A549 (cell line): ENCODE measurements at regions not wholly inside any gene's neighbourhood (a gene's known extent, or its start where the extent isn't known, plus 50 kb on each side); places are given as distances from the start of the nearest gene placed in this dataset.

Experiments used
- ATAC-seq, 2 experiments: fragments of 200-7000 bp in 1 of 2; fragments of >200 bp in 1 of 2; cut with Nextera tagmentation in 1 of 2; cut with Tn5 transposase in 1 of 2; 3 replicates each; pipeline versions ENCODE4 v1.8.0 to v1.9.1; 2018 to 2020; ENCODE audit warnings: mild to moderate bottlenecking in 1 of 2, moderate library complexity in 1 of 2
- CTCF ChIA-PET: fragments of 300-600 bp; sonication (Branson Sonifier 250); formaldehyde crosslinking; extraction: SDS; loops from one replicate; lab custom pipeline; 2021; ENCODE audit warnings: antibody characterized with exemption, inconsistent platforms; lab: Yijun Ruan, JAX
- POLR2A ChIA-PET: fragments of 350-600 bp; formaldehyde crosslinking; extraction: SDS; loops from one replicate; lab custom pipeline; 2021; ENCODE audit warnings: antibody characterized with exemption, inconsistent platforms; lab: Yijun Ruan, JAX
- DNase-seq, 2 experiments: peaks; one replicate each; pipeline versions ENCODE4 v3.0.0 to v3.0.0-alpha.2; 2011 to 2016; ENCODE audit warnings: low read depth in 1 of 2, low spot score in 1 of 2
- FAIRE-seq: peaks from 2 replicates; lab custom pipeline; 2011; peaks lifted over from hg19 to GRCh38; lab: Jason Lieb, UNC
- H3K27ac ChIP-seq, 2 experiments: fragments of >200 bp; sonication (Bioruptor Twin); formaldehyde crosslinking; 3 replicates each; pipeline ENCODE4 v1.5.1; 2016 to 2017
- H3K4me1 ChIP-seq: fragments of >200 bp; sonication (Bioruptor Twin); formaldehyde crosslinking; 3 replicates; pipeline ENCODE4 v1.6.1; 2016
- H3K4me2 ChIP-seq: fragments of >200 bp; sonication (Bioruptor Twin); formaldehyde crosslinking; 3 replicates; pipeline ENCODE4 v1.6.1; 2016
- H3K4me3 ChIP-seq: fragments of >200 bp; sonication (Bioruptor Twin); formaldehyde crosslinking; 3 replicates; pipeline ENCODE4 v1.5.1; 2016
- H3K9me3 ChIP-seq: fragments of >200 bp; sonication (Bioruptor Twin); formaldehyde crosslinking; 3 replicates; pipeline ENCODE4 v1.6.1; 2016
- CBX8 ChIP-seq: fragments of 200-600 bp; sonication (generic); IDR thresholded peaks from 2 replicates; pipeline ENCODE4 v1.6.1; 2016
- EHMT2 ChIP-seq: fragments of 200-600 bp; sonication (generic); IDR thresholded peaks from 2 replicates; pipeline ENCODE4 v1.6.1; 2016; ENCODE audit warnings: antibody characterized with exemption, low read depth, mild to moderate bottlenecking, moderate library complexity
- EP300 ChIP-seq, 2 experiments: fragments of >200 bp; sonication (Bioruptor Twin); formaldehyde crosslinking; IDR thresholded peaks; 2 replicates in 1 of 2; 3 replicates in 1 of 2; pipeline ENCODE4 v1.6.1; 2016 to 2017
- ESRRA ChIP-seq: fragments of 150-350 bp; IDR thresholded peaks from 2 replicates; pipeline ENCODE4 v1.6.1; 2014; ENCODE audit warnings: mild to moderate bottlenecking, low read length, borderline replicate concordance
- FOSB ChIP-seq: fragments of 250-450 bp; sonication (Bioruptor Pico); IDR thresholded peaks from 2 replicates; pipeline ENCODE4 v1.5.0; 2020; ENCODE audit warnings: mild to moderate bottlenecking, moderate library complexity
- FOSL2 ChIP-seq, 2 experiments: fragments of 450-650 bp in 1 of 2; fragments of >200 bp in 1 of 2; sonication (Bioruptor Twin) in 1 of 2; formaldehyde crosslinking; IDR thresholded peaks; 2 replicates each; pipeline versions ENCODE4 v1.5.0 to v1.6.1; 2016 to 2020; ENCODE audit warnings: mild to moderate bottlenecking in 1 of 2, moderate library complexity in 1 of 2
- FOXS1 ChIP-seq: fragments of 250-450 bp; sonication (Bioruptor Pico); IDR thresholded peaks from 2 replicates; pipeline ENCODE4 v1.5.0; 2020; ENCODE audit warnings: mild to moderate bottlenecking, moderate library complexity
- GATA3 ChIP-seq: IDR thresholded peaks from 2 replicates; pipeline ENCODE4 v1.6.1; 2012; ENCODE audit warnings: borderline replicate concordance
- HEYL ChIP-seq: fragments of 250-450 bp; sonication (Bioruptor Pico); IDR thresholded peaks from 2 replicates; pipeline ENCODE4 v1.8.0; 2021; ENCODE audit warnings: mild to moderate bottlenecking, moderate library complexity
- HMGXB4 ChIP-seq: fragments of 250-450 bp; sonication (Bioruptor Pico); IDR thresholded peaks from 2 replicates; pipeline ENCODE4 v1.5.0; 2021; ENCODE audit warnings: mild to moderate bottlenecking, moderate library complexity, borderline replicate concordance
- HOXB13 ChIP-seq: fragments of 250-450 bp; sonication (Bioruptor Pico); IDR thresholded peaks from 2 replicates; pipeline ENCODE4 v1.5.0; 2020; ENCODE audit warnings: low read depth, mild to moderate bottlenecking, moderate library complexity
- JUNB ChIP-seq: fragments of >200 bp; sonication (Bioruptor Twin); formaldehyde crosslinking; IDR thresholded peaks from 2 replicates; pipeline ENCODE4 v1.6.1; 2016
- KDM5A ChIP-seq: fragments of 200-600 bp; sonication (generic); IDR thresholded peaks from 2 replicates; pipeline ENCODE4 v1.6.1; 2016; ENCODE audit warnings: antibody characterized with exemption, mild to moderate bottlenecking
- MAFK ChIP-seq: fragments of 450-650 bp; IDR thresholded peaks from 2 replicates; pipeline ENCODE4 v1.6.1; 2014; ENCODE audit not compliant: partially characterized antibody
- MAZ ChIP-seq: fragments of 150-350 bp; IDR thresholded peaks from 2 replicates; pipeline ENCODE4 v1.6.1; 2014; ENCODE audit warnings: antibody characterized with exemption, low read depth, low read length, borderline replicate concordance
- NFE2L2 ChIP-seq: fragments of 150-350 bp; conservative IDR thresholded peaks from 2 replicates; pipeline ENCODE4 v1.6.1; 2014; ENCODE audit warnings: low read length
- NPAS2 ChIP-seq: fragments of 250-450 bp; sonication (Bioruptor Pico); IDR thresholded peaks from 2 replicates; pipeline ENCODE4 v1.8.0; 2022; ENCODE audit warnings: mild to moderate bottlenecking, moderate library complexity, borderline replicate concordance
- PHF8 ChIP-seq: fragments of 200-600 bp; sonication (generic); IDR thresholded peaks from 2 replicates; pipeline ENCODE4 v1.6.1; 2016; ENCODE audit warnings: low read depth, mild to moderate bottlenecking, antibody characterized with exemption, moderate library complexity, borderline replicate concordance
- POLR2A ChIP-seq: IDR thresholded peaks from 2 replicates; pipeline ENCODE4 v1.6.1; 2012; ENCODE audit warnings: mild to moderate bottlenecking, low read length
- POLR2AphosphoS2 ChIP-seq: conservative IDR thresholded peaks from 2 replicates; pipeline ENCODE4 v1.6.1; 2012; ENCODE audit warnings: low read length, improper control_type of control experiment, inconsistent platforms
- RARB ChIP-seq: fragments of 250-450 bp; sonication (Bioruptor Pico); IDR thresholded peaks from 2 replicates; pipeline ENCODE4 v1.8.0; 2021; ENCODE audit warnings: mild to moderate bottlenecking, moderate library complexity
- SMC3 ChIP-seq: fragments of >200 bp; sonication (Bioruptor Twin); formaldehyde crosslinking; IDR thresholded peaks from 3 replicates; pipeline ENCODE4 v1.6.1; 2018; ENCODE audit warnings: inconsistent platforms
- ZC3H11A ChIP-seq: fragments of 450-650 bp; IDR thresholded peaks from 2 replicates; pipeline ENCODE4 v1.6.1; 2014; ENCODE audit warnings: antibody characterized with exemption, mild to moderate bottlenecking
- ZFP36 ChIP-seq: fragments of 450-650 bp; IDR thresholded peaks from 2 replicates; pipeline ENCODE4 v1.6.1; 2014; ENCODE audit warnings: borderline replicate concordance; ENCODE audit not compliant: partially characterized antibody
- ZNF302 ChIP-seq: fragments of 250-450 bp; sonication (Bioruptor Pico); IDR thresholded peaks from 2 replicates; pipeline ENCODE4 v1.9.0; 2021; ENCODE audit warnings: inconsistent platforms, mild to moderate bottlenecking, moderate library complexity
- ZSCAN20 ChIP-seq: fragments of 250-450 bp; sonication (Bioruptor Pico); IDR thresholded peaks from 2 replicates; pipeline ENCODE4 v1.8.0; 2022; ENCODE audit warnings: mild to moderate bottlenecking, moderate library complexity
- WGBS: methylation state at CpG from one replicate; pipeline ENCODE4 v1.1.6; 2017; ENCODE audit errors: missing lambda C conversion rate; 5-methylcytosine and 5-hydroxymethylcytosine counted together
- TF ChIP-seq, protein P1 (sequence below): IDR thresholded peaks from 2 replicates; pipeline ENCODE4 v1.6.1; 2012; ENCODE audit warnings: low read depth, borderline replicate concordance
- TF ChIP-seq, protein P2 (sequence below): IDR thresholded peaks from 2 replicates; pipeline ENCODE4 v1.6.1; 2012
- TF ChIP-seq, protein P3 (sequence below): IDR thresholded peaks from 2 replicates; pipeline ENCODE4 v1.6.1; 2012
- TF ChIP-seq, protein P4 (sequence below): fragments of 200-600 bp; sonication (generic); IDR thresholded peaks from 2 replicates; pipeline ENCODE4 v1.6.1; 2016; ENCODE audit warnings: antibody characterized with exemption, mild to moderate bottlenecking, moderate library complexity

DNA sequence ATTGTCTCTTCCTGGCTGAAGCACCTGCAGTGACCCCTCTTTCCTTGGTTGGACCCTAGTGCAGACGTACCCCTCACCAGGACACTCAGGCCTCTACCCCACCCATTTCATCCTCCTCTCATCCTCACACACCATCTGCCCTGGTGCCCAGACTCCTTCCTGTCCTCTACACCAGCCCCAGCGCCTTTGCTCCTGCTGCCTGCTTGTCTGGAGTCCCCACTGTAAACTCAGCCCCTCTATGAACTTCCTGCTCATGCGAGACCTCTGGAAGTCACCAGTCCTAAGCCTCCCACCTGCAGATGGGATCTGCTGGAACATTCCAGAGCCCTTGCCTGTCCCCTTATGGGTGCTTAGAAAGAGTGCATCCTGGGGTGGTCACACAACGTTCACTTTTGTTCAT, 242.5 kb downstream of the ADGRD1 start:
- FAIRE-seq (no peak), DNase-seq (no peak), ATAC-seq (no peak)
- H3K4me1 ChIP-seq, result no peaks in the 10 kb centered on the region
- 0 out of 3 replicates have a peak, but pooled peaks cover 2% of the 10 kb centered on the region for H3K9me3 ChIP-seq
- POLR2A ChIA-PET, result no interaction called here
- CTCF ChIA-PET, result interaction anchor here (0.9 to 1.2 kb wide), 2 partner anchors 10 to 258 kb away, joined by 3 read pairs; no protein-coding TSS in a partner anchor
- H3K4me3 ChIP-seq, result no peak overlapping the region
- TF ChIP-seq HEYL (CRISPR knock-in tag) (no peak), MAZ (no peak), FOSL2 (IDR thresholded peaks at IDR 0.05) (no peak), FOSL2 (CRISPR knock-in tag; IDR thresholded peaks at IDR 0.05) (no peak), MAFK (no peak), POLR2AphosphoS2 (no peak), HMGXB4 (CRISPR knock-in tag) (no peak), FOXS1 (CRISPR knock-in tag) (no peak), FOSB (CRISPR knock-in tag) (no peak), EHMT2 (no peak), GATA3 (no peak), JUNB (no peak), ZNF302 (CRISPR knock-in tag) (no peak), EP300 (IDR thresholded peaks at IDR 0.05) (no peak), NPAS2 (CRISPR knock-in tag) (no peak), PHF8 (no peak), ZSCAN20 (CRISPR knock-in tag) (no peak)
- TF ChIP-seq, protein P1, sequence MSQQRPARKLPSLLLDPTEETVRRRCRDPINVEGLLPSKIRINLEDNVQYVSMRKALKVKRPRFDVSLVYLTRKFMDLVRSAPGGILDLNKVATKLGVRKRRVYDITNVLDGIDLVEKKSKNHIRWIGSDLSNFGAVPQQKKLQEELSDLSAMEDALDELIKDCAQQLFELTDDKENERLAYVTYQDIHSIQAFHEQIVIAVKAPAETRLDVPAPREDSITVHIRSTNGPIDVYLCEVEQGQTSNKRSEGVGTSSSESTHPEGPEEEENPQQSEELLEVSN, result no peak
- TF ChIP-seq, protein P2, sequence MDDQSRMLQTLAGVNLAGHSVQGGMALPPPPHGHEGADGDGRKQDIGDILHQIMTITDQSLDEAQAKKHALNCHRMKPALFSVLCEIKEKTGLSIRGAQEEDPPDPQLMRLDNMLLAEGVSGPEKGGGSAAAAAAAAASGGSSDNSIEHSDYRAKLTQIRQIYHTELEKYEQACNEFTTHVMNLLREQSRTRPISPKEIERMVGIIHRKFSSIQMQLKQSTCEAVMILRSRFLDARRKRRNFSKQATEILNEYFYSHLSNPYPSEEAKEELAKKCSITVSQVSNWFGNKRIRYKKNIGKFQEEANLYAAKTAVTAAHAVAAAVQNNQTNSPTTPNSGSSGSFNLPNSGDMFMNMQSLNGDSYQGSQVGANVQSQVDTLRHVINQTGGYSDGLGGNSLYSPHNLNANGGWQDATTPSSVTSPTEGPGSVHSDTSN, result no peak
- TF ChIP-seq, protein P3, sequence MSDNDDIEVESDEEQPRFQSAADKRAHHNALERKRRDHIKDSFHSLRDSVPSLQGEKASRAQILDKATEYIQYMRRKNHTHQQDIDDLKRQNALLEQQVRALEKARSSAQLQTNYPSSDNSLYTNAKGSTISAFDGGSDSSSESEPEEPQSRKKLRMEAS, result no peak
- 50% methylated on average over 4 of the region's 4 CpGs for WGBS
- H3K27ac ChIP-seq, result no peak overlapping the region
- H3K4me2 ChIP-seq, result no peak overlapping the region

- TF ChIP-seq POLR2A (no peak), SMC3 (no peak), ZNF302 (CRISPR knock-in tag) (no peak), ZC3H11A (no peak), HOXB13 (no peak), CBX8 (no peak), KDM5A (no peak), ESRRA (no peak), MAZ (no peak), ZFP36 (no peak), RARB (CRISPR knock-in tag) (no peak), MAFK (no peak), NFE2L2 (no peak)
- TF ChIP-seq, protein P4, sequence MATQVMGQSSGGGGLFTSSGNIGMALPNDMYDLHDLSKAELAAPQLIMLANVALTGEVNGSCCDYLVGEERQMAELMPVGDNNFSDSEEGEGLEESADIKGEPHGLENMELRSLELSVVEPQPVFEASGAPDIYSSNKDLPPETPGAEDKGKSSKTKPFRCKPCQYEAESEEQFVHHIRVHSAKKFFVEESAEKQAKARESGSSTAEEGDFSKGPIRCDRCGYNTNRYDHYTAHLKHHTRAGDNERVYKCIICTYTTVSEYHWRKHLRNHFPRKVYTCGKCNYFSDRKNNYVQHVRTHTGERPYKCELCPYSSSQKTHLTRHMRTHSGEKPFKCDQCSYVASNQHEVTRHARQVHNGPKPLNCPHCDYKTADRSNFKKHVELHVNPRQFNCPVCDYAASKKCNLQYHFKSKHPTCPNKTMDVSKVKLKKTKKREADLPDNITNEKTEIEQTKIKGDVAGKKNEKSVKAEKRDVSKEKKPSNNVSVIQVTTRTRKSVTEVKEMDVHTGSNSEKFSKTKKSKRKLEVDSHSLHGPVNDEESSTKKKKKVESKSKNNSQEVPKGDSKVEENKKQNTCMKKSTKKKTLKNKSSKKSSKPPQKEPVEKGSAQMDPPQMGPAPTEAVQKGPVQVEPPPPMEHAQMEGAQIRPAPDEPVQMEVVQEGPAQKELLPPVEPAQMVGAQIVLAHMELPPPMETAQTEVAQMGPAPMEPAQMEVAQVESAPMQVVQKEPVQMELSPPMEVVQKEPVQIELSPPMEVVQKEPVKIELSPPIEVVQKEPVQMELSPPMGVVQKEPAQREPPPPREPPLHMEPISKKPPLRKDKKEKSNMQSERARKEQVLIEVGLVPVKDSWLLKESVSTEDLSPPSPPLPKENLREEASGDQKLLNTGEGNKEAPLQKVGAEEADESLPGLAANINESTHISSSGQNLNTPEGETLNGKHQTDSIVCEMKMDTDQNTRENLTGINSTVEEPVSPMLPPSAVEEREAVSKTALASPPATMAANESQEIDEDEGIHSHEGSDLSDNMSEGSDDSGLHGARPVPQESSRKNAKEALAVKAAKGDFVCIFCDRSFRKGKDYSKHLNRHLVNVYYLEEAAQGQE, result no peak
- TF ChIP-seq, protein P1, result no peak
- H3K4me2 ChIP-seq, result no peak overlapping the region
- H3K27ac ChIP-seq, result no peak overlapping the region
- H3K4me1 ChIP-seq, result no peaks in the 10 kb centered on the region
- ChIA-PET CTCF (no interaction called here), POLR2A (no interaction called here)
- H3K4me3 ChIP-seq, result no peak overlapping the region
- 0 out of 3 replicates have a peak, but pooled peaks cover 2% of the 10 kb centered on the region for H3K9me3 ChIP-seq
- DNase-seq, result no peak
- 49% methylated on average over 7 of the region's 7 CpGs for whole genome bisulfite sequencing
- no peak for FAIRE-seq
- ATAC-seq, result no peak
These were observed 243.8 kb downstream of the ADGRD1 start for GRCh38 chr12:131197490-131197889.
